Osteoblast (primary cell): ENCODE measurements at regions not wholly inside any gene's neighbourhood (a gene's known extent, or its start where the extent isn't known, plus 50 kb on each side); places are given as distances from the start of the nearest gene placed in this dataset.
"Not testable (repeated sequence)": the region's sequence is repeated elsewhere in the genome, so short reads cannot be mapped to it uniquely, and the experiment has no call there.

Source experiments
- DNase-seq: peaks from one replicate; pipeline ENCODE4 v3.0.0; 2011; ENCODE audit warnings: low spot score, mixed read lengths; ENCODE audit not compliant: insufficient read length; ENCODE audit errors: missing footprints
- H2AFZ ChIP-seq: 2 replicates; pipeline ENCODE4 v1.6.0; 2011; ENCODE audit warnings: mild to moderate bottlenecking, low read length
- H3K27ac ChIP-seq: 2 replicates; pipeline ENCODE4 v1.5.1; 2011; ENCODE audit warnings: mild to moderate bottlenecking, low read depth, low read length, moderate library complexity
- H3K27me3 ChIP-seq: 2 replicates; pipeline ENCODE4 v1.6.0; 2012; ENCODE audit warnings: mild to moderate bottlenecking, control low read depth, inconsistent platforms, low read length, moderate library complexity; ENCODE audit not compliant: insufficient read depth
- H3K36me3 ChIP-seq: 2 replicates; pipeline ENCODE4 v1.5.1; 2011; ENCODE audit warnings: mild to moderate bottlenecking, low read length, control low read depth, moderate library complexity; ENCODE audit not compliant: insufficient read depth
- H3K4me1 ChIP-seq: 2 replicates; pipeline ENCODE4 v1.5.1; 2011; ENCODE audit warnings: mild to moderate bottlenecking, low read length, control low read depth, moderate library complexity; ENCODE audit not compliant: insufficient read depth
- H3K4me2 ChIP-seq: 2 replicates; pipeline ENCODE4 v1.6.0; 2011; ENCODE audit warnings: mild to moderate bottlenecking, low read length; ENCODE audit not compliant: insufficient read depth
- H3K4me3 ChIP-seq: fragments of 200-600 bp; sonication (generic); 3 replicates; pipeline ENCODE4 v1.5.1; 2012; ENCODE audit warnings: mild to moderate bottlenecking, low read length, inconsistent platforms; ENCODE audit not compliant: insufficient read depth
- H3K79me2 ChIP-seq: 2 replicates; pipeline ENCODE4 v1.6.0; 2012; ENCODE audit warnings: mild to moderate bottlenecking, low read length, control low read depth, inconsistent platforms; ENCODE audit not compliant: insufficient read depth
- H3K9me3 ChIP-seq: 2 replicates; pipeline ENCODE4 v1.5.1; 2011; ENCODE audit warnings: low read depth, low read length, control low read depth
- H4K20me1 ChIP-seq: 2 replicates; pipeline ENCODE4 v1.6.0; 2012; ENCODE audit warnings: mild to moderate bottlenecking, low read length, control low read depth; ENCODE audit not compliant: insufficient read depth

GRCh38 chr21:10344266-10344665 is 177.1 kb upstream of the TPTE start:
- not testable (repeated sequence) for DNase-seq, H2AFZ ChIP-seq, H3K4me3 ChIP-seq, H3K36me3 ChIP-seq, H3K27ac ChIP-seq, H3K4me1 ChIP-seq, H3K79me2 ChIP-seq, H3K27me3 ChIP-seq, H4K20me1 ChIP-seq, H3K4me2 ChIP-seq
- H3K9me3 ChIP-seq, result peaks cover 14% of the 10 kb centered on the region

DNA sequence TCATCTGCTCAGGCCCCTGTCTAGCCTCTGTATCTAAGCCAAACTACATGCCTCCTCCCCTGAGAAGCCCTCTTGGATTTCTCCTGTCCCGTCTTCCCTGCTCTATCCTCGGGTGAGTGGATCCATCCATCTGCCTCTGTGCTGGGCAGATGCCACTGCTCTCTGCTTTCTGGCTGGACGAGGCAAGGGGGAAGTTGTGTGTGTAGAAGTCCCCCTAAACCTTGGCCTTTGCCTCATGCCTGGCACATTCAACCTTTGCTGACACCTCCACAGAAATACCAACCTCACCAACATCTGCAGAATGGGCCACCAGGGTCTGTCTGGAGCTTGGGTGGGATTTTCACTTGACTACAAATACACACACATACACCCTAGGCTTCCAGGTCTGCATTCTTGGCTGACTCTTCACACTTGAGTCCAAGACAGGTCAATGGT is 176.2 kb upstream of the TPTE start:
- not testable (repeated sequence) for H3K4me3 ChIP-seq, DNase-seq, H3K27me3 ChIP-seq, H3K27ac ChIP-seq, H2AFZ ChIP-seq, H3K79me2 ChIP-seq, H3K36me3 ChIP-seq, H4K20me1 ChIP-seq, H3K4me1 ChIP-seq, H3K4me2 ChIP-seq
- H3K9me3 ChIP-seq, result peaks cover 14% of the 10 kb centered on the region

- H3K79me2 ChIP-seq, H2AFZ ChIP-seq, H3K4me3 ChIP-seq, H3K4me1 ChIP-seq, H3K27me3 ChIP-seq, H3K4me2 ChIP-seq, H3K27ac ChIP-seq, DNase-seq, H3K36me3 ChIP-seq, H4K20me1 ChIP-seq: not testable (repeated sequence)
- peaks cover 14% of the 10 kb centered on the region for H3K9me3 ChIP-seq
Measured at GRCh38 chr21:10346249-10346648, 175.1 kb upstream of the TPTE start.

GRCh38 chr21:10346933-10347615 is 174.3 kb upstream of the TPTE start:
- DNase-seq, H3K27ac ChIP-seq, H3K4me3 ChIP-seq: not testable (repeated sequence)

GRCh38 chr21:10347675-10348074 is 173.7 kb upstream of the TPTE start:
- not testable (repeated sequence) for H3K4me3 ChIP-seq, H3K4me2 ChIP-seq, H4K20me1 ChIP-seq, H3K27me3 ChIP-seq, H3K4me1 ChIP-seq, H3K36me3 ChIP-seq, DNase-seq, H3K27ac ChIP-seq, H2AFZ ChIP-seq, H3K79me2 ChIP-seq
- peaks cover 14% of the 10 kb centered on the region for H3K9me3 ChIP-seq

More at GRCh38 chr21:10346933-10347615, 174.3 kb upstream of the TPTE start:
- H3K27me3 ChIP-seq, H3K4me2 ChIP-seq, H4K20me1 ChIP-seq, H3K4me1 ChIP-seq, H3K79me2 ChIP-seq, H2AFZ ChIP-seq, H3K36me3 ChIP-seq: not testable (repeated sequence)
- H3K9me3 ChIP-seq, result peaks cover 14% of the 10 kb centered on the region

- H3K9me3 ChIP-seq, result peaks cover 13% of the 10 kb centered on the region
- H2AFZ ChIP-seq, H4K20me1 ChIP-seq, DNase-seq, H3K36me3 ChIP-seq, H3K4me1 ChIP-seq, H3K4me2 ChIP-seq, H3K4me3 ChIP-seq, H3K27me3 ChIP-seq, H3K79me2 ChIP-seq, H3K27ac ChIP-seq: not testable (repeated sequence)
Measured at GRCh38 chr21:10348150-10348549, 173.2 kb upstream of the TPTE start.

DNA sequence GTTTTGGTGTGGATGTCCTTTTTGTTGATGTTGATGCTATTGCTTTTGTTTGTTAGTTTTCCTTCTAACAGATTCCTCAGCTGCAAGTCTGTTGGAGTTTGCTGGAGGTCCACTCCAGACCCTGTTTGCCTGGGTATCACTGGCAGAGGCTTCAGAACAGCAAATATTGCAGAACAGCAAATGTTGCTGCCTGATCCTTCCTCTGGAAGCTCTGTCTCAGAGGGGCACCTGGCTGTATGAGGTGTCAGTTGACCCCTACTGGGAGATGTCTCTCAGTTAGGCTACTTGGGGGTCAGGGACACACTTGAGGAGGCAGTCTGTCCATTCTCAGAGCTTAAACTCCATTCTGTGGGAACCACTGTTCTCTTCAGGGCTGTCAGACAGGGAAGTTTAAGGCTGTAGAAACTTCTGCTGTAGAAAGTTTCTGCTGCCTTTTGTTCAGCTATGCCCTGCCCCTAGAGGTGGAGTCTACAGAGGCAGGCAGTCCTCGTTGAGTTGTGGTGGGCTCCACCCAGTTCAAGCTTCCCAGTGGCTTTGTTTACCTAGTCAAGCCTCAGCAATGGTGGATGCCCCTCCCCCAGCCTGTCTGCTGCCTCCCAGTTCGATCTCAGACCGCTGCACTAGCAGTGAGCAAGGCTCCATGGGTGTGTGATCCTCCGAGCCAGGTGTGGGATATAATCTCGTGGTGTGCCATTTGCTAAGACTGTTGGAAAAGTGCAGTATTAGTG is 166.4 kb upstream of the TPTE start:
- H3K36me3 ChIP-seq, H3K4me3 ChIP-seq, H3K27ac ChIP-seq, H3K27me3 ChIP-seq, H2AFZ ChIP-seq, H3K4me2 ChIP-seq, H3K4me1 ChIP-seq, DNase-seq, H4K20me1 ChIP-seq, H3K79me2 ChIP-seq: not testable (repeated sequence)
- H3K9me3 ChIP-seq, result peaks cover 10% of the 10 kb centered on the region

- not testable (repeated sequence) for H2AFZ ChIP-seq, H4K20me1 ChIP-seq, H3K27me3 ChIP-seq
Measured at GRCh38 chr21:10359120-10359519, 162.3 kb upstream of the TPTE start.

DNA sequence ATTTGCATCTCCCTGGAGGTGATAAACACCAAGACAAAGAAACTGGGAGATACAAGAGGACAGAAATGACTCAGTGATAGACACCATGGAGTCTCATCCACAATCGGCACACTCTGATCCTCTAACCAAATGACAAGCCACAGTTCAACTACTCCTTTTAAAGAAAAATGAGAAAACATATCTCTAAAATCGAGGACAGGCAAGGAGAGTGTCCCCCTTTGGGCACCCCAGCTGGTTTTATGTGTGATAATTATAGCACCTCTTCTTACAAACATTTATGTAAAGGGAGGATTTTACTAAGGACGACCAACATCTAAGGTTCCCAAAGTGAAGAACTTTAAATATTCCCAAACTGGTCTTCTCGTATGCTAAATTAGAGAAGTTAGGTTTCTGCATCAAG is 161.5 kb upstream of the TPTE start:
- not testable (repeated sequence) for H3K9me3 ChIP-seq, H4K20me1 ChIP-seq, H3K27me3 ChIP-seq, H3K36me3 ChIP-seq, H3K4me2 ChIP-seq, H3K79me2 ChIP-seq, H3K4me3 ChIP-seq, H3K4me1 ChIP-seq, DNase-seq, H2AFZ ChIP-seq, H3K27ac ChIP-seq

More at GRCh38 chr21:10359120-10359519, 162.3 kb upstream of the TPTE start:
- not testable (repeated sequence) for H3K36me3 ChIP-seq, H3K4me1 ChIP-seq, H3K27ac ChIP-seq, DNase-seq, H3K4me2 ChIP-seq, H3K79me2 ChIP-seq, H3K4me3 ChIP-seq
- H3K9me3 ChIP-seq, result peaks cover 10% of the 10 kb centered on the region
